ENCODE measurements at regions not wholly inside any gene's neighbourhood (a gene's known extent, or its start where the extent isn't known, plus 50 kb on each side); places are given as distances from the start of the nearest gene placed in this dataset.

DNA sequence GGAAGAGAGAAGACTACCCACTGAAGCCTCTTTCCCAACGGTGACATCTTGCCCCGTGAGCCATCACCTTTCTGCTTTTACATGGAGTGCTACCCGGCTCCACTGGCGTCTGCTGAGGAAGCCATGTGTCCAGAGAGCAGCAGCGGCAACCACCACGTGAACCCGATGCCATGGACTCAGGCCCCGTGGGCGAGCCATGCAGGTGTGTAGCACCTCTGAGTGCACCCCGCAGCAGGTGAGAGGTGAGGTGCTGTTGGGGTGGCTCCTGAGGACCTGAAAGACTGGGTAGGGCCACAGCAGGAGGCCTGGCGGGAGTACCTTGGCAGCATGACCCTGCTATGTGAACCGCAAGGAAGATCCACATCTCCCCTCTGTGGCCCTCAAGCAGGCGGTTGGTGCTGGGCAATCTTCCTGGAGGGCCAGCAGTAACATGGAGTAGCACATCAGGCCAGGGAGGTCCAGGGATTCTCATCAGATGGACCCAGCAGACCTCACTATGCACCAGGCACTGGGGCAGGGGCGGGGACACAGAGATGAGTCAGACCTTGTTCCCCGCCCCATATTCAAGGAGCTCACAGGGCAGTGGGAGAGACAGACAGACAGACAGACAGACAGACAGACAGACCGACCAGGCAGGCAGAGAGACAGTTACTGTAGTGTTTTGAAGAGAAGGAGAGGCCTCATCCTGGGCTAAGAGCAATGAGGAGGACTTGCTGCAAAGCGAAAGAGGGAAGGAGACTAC is 129.6 kb downstream of the PAPOLA start:
- DNase-seq (ENCODE audit: insufficient read length, low spot score) (no peak), FAIRE-seq (no peak)
- TF ChIP-seq, protein P1, sequence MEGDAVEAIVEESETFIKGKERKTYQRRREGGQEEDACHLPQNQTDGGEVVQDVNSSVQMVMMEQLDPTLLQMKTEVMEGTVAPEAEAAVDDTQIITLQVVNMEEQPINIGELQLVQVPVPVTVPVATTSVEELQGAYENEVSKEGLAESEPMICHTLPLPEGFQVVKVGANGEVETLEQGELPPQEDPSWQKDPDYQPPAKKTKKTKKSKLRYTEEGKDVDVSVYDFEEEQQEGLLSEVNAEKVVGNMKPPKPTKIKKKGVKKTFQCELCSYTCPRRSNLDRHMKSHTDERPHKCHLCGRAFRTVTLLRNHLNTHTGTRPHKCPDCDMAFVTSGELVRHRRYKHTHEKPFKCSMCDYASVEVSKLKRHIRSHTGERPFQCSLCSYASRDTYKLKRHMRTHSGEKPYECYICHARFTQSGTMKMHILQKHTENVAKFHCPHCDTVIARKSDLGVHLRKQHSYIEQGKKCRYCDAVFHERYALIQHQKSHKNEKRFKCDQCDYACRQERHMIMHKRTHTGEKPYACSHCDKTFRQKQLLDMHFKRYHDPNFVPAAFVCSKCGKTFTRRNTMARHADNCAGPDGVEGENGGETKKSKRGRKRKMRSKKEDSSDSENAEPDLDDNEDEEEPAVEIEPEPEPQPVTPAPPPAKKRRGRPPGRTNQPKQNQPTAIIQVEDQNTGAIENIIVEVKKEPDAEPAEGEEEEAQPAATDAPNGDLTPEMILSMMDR (IDR thresholded peaks at IDR 0.05; ENCODE audit: insufficient read depth, missing control alignments), result no peak

- FAIRE-seq, result no peak
- DNase-seq (ENCODE audit: insufficient read length, low spot score), result no peak
These were observed 130.2 kb downstream of the PAPOLA start for GRCh38 chr14:96632363-96632758.

GRCh38 chr14:96633096-96633495 is 130.9 kb downstream of the PAPOLA start:
- no peak for DNase-seq (ENCODE audit: insufficient read length, low spot score)
- no peak for FAIRE-seq
- TF ChIP-seq, protein P1 (IDR thresholded peaks at IDR 0.05; ENCODE audit: insufficient read depth, missing control alignments), result no peak

More at GRCh38 chr14:96632363-96632758, 130.2 kb downstream of the PAPOLA start:
- TF ChIP-seq, protein P1 (IDR thresholded peaks at IDR 0.05; ENCODE audit: insufficient read depth, missing control alignments), result no peak

- DNase-seq (ENCODE audit: insufficient read length, low spot score) (no peak), FAIRE-seq (no peak)
- TF ChIP-seq, protein P1 (IDR thresholded peaks at IDR 0.05; ENCODE audit: insufficient read depth, missing control alignments), result no peak
These were observed 132.3 kb downstream of the PAPOLA start for GRCh38 chr14:96634481-96634880.

- FAIRE-seq (no peak), DNase-seq (ENCODE audit: insufficient read length, low spot score) (no peak)
- TF ChIP-seq, protein P1 (IDR thresholded peaks at IDR 0.05; ENCODE audit: insufficient read depth, missing control alignments), result no peak
These were observed 132.7 kb downstream of the PAPOLA start for GRCh38 chr14:96634896-96635295.

DNA sequence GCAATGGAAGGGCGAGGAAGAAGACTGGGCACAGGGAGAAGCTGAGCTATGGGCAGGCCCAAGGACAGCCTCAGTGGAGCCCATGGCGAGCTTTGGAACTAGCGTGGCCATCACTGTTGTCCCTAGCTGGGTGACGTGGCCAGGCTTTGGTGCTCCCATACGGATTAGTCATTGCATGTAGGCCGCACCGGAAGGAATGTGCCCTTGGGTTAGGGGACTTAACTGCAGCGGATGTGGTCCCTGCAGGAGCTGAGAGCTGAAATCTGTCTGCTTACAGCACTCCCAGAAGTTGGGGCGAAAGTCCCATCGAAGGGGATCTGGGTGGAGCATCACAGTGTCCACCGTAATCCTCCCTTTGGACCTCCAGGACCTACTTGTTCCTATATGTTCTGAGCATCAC is 133.7 kb downstream of the PAPOLA start:
- FAIRE-seq, result no peak
- DNase-seq (ENCODE audit: insufficient read length, low spot score), result no peak
- TF ChIP-seq, protein P1 (IDR thresholded peaks at IDR 0.05; ENCODE audit: insufficient read depth, missing control alignments), result no peak

- DNase-seq (ENCODE audit: insufficient read length, low spot score) (no peak), FAIRE-seq (no peak)
- TF ChIP-seq, protein P1 (IDR thresholded peaks at IDR 0.05; ENCODE audit: insufficient read depth, missing control alignments), result no peak
These were observed 135.3 kb downstream of the PAPOLA start for GRCh38 chr14:96637521-96637920.

Measured in D721Med (cell line).